HepG2 (cell line): ENCODE measurements at regions not wholly inside any gene's neighbourhood (a gene's known extent, or its start where the extent isn't known, plus 50 kb on each side); places are given as distances from the start of the nearest gene placed in this dataset.

Experiments used
- BCL3 ChIP-seq: sonication (generic); formaldehyde crosslinking; IDR thresholded peaks from 2 replicates; pipeline ENCODE4 v1.5.1; 2020; ENCODE audit warnings: mild to moderate bottlenecking, missing genetic modification reagents, moderate library complexity
- THRA ChIP-seq: sonication (generic); formaldehyde crosslinking; IDR thresholded peaks from 2 replicates; pipeline ENCODE4 v1.4.0; 2020; ENCODE audit warnings: missing genetic modification reagents, borderline replicate concordance
- TMF1 ChIP-seq: sonication (generic); formaldehyde crosslinking; IDR thresholded peaks from 2 replicates; pipeline ENCODE4 v1.8.1; 2022; ENCODE audit warnings: low read depth, missing genetic modification reagents
- ZNF597 ChIP-seq: sonication (generic); formaldehyde crosslinking; IDR thresholded peaks from 2 replicates; pipeline ENCODE4 v1.5.0; 2020; ENCODE audit warnings: missing genetic modification reagents
- TF ChIP-seq, protein P1 (sequence below): sonication (generic); formaldehyde crosslinking; IDR thresholded peaks from 2 replicates; pipeline ENCODE4 v1.8.0; 2022; ENCODE audit warnings: mild to moderate bottlenecking, missing genetic modification reagents, moderate library complexity
- TF ChIP-seq, protein P2 (sequence below): sonication (generic); formaldehyde crosslinking; conservative IDR thresholded peaks from 2 replicates; pipeline ENCODE4 v1.4.0; 2020; ENCODE audit warnings: missing genetic modification reagents

DNA sequence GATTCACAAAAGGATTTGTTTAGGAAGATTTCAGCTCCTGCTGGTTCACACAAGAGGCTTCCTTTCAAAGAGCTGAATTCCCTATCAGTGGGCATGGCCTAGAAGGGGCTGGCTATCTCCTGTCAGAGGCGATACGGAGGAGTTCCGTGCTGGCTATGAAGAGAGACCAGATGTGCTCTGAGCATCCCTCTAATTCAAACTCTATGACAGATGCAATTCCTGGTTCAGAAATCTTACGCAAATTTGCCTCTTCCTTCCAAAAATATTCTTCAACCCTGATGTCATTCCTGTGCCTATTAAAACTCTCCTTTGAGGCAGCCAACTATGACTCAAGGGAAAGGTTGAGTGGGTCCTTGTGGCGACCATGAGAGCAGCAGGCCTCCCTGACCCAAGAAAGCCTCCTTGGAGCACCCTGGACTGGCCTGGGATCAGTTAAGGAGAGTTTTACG lies 139.3 kb upstream of the HES1 start (continued):
- TF ChIP-seq, protein P1, sequence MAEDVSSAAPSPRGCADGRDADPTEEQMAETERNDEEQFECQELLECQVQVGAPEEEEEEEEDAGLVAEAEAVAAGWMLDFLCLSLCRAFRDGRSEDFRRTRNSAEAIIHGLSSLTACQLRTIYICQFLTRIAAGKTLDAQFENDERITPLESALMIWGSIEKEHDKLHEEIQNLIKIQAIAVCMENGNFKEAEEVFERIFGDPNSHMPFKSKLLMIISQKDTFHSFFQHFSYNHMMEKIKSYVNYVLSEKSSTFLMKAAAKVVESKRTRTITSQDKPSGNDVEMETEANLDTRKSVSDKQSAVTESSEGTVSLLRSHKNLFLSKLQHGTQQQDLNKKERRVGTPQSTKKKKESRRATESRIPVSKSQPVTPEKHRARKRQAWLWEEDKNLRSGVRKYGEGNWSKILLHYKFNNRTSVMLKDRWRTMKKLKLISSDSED (CRISPR knock-in tag), result no peak
- TF ChIP-seq TMF1 (CRISPR knock-in tag) (no peak), THRA (CRISPR knock-in tag) (no peak), ZNF597 (CRISPR knock-in tag) (no peak), BCL3 (CRISPR knock-in tag) (no peak)
- TF ChIP-seq, protein P2, sequence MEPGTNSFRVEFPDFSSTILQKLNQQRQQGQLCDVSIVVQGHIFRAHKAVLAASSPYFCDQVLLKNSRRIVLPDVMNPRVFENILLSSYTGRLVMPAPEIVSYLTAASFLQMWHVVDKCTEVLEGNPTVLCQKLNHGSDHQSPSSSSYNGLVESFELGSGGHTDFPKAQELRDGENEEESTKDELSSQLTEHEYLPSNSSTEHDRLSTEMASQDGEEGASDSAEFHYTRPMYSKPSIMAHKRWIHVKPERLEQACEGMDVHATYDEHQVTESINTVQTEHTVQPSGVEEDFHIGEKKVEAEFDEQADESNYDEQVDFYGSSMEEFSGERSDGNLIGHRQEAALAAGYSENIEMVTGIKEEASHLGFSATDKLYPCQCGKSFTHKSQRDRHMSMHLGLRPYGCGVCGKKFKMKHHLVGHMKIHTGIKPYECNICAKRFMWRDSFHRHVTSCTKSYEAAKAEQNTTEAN, result no peak
- TF ChIP-seq, all 625 proteins: peak for 0
